ENCODE measurements at regions not wholly inside any gene's neighbourhood (a gene's known extent, or its start where the extent isn't known, plus 50 kb on each side); places are given as distances from the start of the nearest gene placed in this dataset.
"Not testable (repeated sequence)": the region's sequence is repeated elsewhere in the genome, so short reads cannot be mapped to it uniquely, and the experiment has no call there.

DNA sequence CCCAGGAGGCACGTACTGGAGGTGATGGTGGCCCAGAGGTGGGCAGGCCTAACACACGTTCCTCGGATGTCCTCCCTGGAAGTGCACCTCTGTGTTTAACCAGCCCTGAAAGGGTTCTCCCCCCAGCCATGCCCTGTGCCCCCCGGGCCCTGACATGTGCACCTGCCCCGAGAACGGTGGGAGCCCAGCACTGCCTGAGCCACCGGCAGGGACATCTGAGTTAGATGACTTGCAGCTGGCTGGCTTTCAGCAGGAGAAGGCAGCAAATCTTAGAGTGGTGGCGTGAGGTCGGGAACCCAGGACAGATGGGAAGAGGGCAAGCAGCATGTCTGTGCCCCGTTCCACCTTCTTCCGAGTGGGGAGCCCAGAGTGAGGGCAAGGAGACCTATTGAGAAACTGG, 291.8 kb downstream of the TCERG1L start:
- no peak for DNase-seq (ENCODE audit: low read depth)

DNA sequence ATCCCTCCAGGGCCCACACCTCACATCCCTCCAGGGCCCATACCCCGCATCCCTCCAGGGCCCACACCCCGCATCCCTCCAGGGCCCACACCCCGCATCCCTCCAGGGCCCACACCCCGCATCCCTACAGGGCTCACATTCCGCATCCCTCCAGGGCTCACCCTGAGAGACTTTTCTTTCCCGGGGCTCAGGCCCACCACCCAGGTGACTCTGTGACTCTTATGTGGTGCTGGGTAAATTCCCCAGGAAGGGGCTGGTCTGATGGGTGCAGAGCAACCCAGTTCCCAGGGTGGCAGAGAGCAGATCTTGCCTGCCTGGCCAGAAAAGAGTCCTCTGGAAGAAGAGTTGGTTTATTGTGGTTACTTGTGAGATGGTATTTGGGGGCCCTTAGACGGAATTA, 290.7 kb downstream of the TCERG1L start:
- no peak for DNase-seq (ENCODE audit: low read depth)

DNA sequence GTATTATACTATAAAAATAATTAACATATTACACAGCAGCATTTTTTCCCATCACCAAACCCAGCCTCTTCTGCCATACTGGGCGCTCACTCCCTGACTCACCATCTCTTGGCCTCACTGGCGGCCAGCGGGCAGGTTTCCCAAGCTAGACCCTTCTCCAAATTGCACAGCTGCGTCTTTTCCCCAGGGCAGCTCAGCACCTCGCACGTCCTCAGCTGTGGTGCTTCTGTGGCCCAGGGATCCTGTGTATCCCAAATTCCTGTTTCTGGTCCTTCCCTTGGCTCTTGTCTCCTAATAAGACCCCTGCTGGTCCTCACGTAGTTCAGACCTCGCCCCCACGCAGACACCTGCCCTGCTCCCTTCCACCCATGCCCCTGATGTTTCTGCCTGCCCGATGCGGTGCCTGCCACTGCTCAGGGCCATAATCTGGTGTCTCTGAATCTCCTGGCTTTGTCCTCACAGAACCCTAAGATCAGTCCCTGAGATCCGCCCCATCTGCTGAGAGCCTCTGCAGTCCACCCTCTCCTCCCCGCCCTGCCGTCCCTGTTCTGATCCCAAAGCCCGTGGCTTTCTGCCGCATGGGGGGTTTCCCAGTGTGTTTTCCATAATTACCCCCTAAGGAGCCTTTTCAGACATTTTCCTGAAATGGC, 290.1 kb downstream of the TCERG1L start:
- DNase-seq (ENCODE audit: low read depth), result no peak

DNA sequence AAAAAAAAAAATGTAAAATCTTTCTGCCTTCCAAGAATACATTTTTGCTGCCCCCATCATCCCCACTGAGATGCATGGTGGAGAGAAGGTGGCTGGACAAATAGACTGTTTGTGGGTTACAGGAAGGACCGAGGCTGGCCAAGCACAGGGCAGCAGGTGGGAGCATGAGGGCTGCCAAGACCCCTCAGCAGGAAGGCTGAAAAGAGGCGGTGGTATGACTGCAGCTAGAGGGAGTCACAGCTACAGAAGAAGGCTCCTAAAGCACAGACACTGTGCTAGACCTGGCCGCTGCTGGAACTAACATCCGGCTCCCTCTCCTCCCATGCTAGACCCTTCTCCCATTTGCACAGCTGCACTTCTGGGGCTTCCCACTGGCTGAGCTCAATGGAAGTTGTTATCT, 289.6 kb downstream of the TCERG1L start:
- DNase-seq (ENCODE audit: low read depth), result no peak

DNA sequence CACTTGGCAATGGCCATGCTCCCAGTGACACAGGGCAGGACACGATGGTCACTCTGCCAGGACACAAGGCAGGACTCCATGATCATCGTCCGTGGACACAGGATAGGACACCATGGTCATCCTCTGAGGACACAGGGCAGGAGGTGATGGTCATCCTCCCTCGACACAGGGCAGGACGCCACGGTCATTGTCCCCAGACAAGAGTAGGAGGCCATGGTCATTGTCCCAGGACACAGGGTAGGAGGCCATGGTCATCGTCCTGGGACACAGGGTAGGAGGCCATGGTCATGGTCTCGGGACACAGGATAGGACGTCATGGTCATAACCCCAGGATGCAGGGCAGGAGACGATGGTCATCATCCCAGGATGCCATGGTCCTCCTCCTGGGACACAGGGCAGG, 289.2 kb downstream of the TCERG1L start:
- DNase-seq (ENCODE audit: low read depth), result no peak

DNA sequence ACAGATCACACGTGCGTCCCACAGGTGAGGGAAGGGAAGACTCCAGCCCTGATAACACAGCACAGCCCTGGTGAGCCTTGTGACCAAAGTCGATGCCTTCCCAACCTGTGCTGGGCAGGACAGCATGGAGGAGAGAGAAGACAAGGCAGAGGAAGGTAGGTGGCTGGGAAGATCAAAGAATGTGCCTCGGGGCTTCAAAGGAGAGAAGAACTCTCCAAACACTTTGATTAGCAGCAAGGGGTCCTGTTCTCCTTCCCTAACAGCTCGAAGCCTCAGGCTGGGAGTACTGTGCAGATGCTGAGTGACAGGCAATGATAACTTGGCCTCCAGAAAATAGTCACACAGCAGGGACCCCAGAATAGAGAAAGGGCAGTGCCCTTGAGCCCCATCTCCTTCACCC, 288.5 kb downstream of the TCERG1L start:
- no peak for DNase-seq (ENCODE audit: low read depth)

DNA sequence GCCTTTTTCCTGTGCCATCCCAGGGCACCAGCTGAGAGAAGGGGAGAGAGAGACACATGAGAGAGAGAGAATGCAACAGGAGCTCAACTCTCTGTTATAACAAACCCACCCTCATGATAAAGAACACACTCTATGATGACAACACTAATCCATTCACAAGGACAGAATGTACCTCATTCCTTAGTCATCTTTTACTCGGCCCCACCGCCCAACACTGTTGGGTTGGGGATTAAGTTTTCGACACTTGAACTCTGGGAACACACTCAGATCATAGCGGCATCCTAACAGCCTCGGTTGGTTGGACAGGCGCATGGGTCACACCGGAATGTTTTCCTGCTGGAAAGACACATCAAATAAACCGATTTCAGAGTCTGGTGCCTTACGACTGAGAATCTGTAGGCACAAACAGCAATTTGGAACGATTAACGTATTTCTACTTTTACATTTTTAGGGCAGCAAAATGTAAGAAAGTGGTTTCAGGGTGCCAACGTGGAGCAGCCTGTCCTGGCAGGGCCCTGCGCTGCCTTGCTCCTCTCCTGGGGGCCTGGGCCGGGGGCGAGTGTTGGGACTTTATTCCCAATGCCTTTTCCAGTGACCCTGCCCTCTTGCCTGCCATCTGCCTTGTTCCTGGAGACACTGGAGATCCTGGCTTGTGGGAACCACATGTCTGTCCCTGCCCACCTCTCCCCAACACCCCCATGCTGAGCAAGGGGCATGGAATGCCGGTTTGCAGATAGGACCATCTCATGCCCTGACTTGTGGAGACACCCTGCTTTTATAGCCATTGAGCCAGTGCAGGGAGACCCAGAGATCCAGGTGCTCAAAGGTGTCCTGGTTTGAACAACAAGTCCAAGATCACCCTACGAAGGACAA, 287.0 kb downstream of the TCERG1L start:
- DNase-seq (ENCODE audit: low read depth), result no peak

DNA sequence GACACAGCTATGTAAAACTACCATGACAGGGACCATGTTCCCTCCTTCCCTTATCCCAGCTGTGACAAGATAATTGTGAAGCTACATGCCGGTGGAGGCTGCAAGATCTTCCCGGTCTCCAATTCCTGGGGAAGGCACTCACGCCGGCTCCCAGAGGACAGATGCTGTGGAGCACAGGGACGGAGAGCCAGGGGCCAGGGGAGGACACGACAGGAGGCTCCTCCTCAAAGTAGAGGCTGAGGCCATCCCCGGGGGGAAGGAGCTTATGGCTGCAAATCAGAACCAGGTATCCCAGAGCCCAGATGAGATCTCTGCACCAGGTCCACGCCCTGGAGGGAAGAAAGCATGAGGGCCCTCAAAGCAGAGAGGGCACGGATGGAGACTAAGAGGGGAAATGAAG, 286.2 kb downstream of the TCERG1L start:
- no peak for DNase-seq (ENCODE audit: low read depth)

DNA sequence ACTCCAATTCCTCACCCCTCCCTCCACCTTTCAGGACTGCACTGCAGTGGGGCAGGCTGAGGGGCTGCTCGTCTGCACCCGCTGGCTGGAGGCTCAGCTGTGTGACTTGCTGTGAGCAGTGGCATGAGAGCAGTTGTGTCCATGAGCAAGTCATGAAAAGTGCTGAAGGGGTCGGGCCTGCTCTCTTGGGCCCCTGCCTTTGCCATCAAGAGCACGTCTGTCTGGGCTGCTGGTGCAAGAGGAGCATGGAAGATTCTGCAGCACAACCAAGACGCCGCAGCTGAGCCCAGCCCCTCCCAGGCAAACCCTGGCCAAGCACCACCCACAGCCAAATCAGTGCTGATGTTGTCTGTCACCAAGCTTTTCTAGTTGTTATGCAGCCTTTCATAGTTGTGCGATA, 284.3 kb downstream of the TCERG1L start:
- DNase-seq (ENCODE audit: low read depth), result no peak

DNA sequence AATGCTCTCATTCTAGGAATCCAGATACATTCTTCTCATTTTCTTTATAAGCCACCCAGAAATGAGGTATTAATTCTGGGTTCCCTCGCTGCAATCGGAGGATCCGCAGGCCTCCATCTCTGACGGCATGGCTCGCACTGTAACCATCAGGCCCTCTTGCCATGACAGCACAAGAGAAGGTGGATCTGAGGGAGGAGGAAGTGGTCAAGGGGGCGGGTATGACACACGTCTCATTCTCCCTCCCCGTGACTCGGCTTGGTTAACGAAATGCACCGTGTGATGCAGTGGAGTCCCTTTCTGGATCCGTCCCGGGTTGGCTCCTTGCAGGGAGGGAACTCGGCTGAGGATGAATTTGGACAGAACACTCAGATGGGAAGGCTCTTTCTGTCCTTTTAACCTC, 280.2 kb downstream of the TCERG1L start:
- DNase-seq (ENCODE audit: low read depth), result no peak

DNA sequence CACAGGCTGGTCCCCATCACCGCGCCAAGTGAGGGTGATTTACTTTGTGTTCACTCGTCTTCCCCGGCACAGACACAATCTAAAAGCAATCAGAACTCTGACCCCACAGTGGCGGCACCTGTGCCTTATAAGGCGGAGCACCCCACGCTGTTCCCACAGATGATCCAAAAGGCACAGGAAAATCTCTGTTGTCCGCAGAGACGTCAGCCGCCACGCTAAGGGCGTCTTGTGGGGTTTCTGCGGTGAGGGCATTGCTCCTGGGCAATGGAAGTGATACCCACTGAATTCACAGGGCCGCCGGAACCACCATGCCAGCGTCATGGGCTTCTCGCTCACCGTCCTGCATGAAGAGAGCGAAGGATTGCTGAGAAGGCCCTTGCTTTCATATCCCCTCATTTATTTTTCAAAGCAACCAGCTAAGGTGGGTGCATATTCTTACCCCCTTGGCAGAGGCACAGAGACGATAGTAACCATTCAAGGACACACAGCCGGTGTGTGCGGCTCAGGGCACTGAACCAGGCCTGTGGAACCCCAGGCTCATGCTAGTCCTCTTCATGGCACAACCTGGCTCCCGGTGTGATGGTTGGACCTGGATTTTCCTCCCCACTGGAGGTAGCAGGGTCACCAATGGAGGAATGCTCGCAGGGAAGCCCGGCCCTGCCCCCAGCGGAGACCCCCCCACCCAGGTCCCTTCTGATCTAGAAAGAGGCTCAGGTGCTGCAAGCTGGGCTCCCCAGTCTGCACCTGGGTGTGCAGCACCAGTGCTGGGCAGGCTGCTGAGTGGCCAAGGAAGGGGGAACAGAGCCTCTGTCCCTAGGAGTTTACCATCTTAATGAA, 279.0 kb downstream of the TCERG1L start:
- DNase-seq (ENCODE audit: low read depth), result no peak

DNA sequence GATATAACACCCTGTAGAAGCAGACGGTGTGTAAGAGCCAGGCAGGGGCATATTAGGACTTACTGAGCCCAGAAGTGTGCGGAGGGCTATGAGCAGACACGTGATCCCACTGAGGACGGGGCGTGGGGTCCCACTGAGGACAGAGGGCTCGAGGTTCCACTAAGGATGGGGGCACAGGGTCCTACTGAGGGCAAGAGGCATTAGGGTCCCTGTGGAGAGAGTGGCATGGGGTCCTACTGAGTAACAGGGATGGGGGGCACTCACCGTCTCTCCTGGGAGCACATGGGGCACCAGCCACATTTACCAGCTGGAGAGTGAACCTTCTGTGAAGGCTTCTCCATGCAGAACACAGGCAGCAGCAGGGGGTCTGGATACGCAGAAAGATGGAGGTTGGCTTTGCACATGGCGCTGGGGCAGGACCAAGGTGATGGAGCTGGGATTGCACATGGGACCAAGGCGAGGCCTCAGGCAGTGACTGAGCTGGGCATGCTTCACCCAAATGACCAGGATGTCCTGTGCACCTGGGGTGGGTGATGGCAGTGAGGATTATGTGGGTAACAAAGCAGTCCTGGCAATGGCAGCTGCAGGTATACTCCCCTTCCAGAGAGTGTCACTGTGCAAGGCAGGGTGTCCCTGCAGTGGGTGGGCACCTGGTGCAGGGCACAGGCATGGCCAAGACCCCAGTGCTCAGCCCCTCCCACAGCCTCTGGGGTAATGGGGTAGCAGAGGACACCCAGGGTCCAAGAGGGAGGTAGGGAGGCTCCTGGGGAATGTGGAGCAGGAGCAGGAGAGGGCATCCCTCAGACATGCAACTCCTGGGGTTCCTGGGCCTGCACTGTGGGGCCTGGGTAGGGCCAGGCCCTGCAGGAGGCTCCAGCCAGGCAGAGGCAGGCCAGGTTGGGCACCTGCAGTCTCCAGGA, 278.1 kb downstream of the TCERG1L start:
- DNase-seq (ENCODE audit: low read depth), result no peak

DNA sequence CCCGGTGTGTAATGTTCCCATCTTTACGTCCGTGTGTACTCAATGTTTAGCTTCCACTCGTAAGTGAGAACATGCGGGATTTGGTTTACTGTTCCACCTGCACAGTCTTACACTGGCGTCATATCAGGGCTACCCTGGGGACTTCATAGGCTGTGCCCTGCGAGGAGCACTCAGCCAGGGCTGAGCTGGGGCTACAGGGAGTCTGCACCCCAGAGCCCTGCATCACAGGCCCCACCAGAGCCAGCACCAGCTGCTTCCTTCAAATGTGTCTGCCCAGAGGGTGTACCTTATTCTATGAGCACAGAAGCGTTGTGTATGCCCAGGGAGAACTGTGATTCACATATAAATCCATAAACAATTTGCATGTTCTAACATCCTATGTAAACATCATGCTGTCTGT, 277.1 kb downstream of the TCERG1L start:
- DNase-seq (ENCODE audit: low read depth), result no peak

DNA sequence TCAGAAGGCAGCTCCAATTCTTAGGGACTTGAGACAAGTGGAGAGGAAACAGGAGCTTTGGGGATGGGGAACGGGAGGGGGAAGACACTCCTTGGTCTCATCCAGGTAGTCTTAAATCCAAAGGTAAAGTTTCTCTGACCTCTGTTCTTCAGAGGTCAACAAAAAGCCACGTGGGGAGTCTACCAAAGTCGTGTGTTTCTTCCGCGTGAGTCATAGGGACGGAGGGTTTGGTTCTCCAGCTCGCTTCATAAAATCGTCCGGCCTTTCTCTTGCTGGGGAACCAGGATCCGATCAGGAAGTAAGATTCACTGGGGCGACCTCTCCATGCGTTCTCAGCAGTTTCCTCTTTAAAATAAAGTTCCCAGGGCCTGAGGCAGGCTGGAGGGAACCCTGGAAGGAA, 275.7 kb downstream of the TCERG1L start:
- peak; percentile 3 for DNase-seq (ENCODE audit: low read depth)

DNA sequence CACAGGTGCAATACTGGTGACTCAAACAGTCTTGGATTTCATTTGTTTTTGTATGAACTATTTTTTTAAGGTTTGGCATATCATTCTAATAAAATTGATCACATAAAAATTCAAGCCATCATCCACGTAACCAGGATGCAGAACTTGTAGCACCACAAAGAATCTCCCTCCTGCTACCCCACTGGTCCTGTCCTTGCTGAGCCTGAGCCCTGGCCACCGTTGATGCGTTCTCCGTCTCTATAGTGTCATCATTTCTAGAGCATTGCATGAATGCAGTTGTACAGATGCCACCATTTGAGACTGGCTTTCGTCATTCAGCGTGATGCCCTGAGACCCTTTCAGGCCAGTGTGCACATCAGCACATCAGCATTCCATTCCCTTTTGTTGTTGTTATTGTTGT, 273.5 kb downstream of the TCERG1L start:
- no peak for DNase-seq (ENCODE audit: low read depth)

DNA sequence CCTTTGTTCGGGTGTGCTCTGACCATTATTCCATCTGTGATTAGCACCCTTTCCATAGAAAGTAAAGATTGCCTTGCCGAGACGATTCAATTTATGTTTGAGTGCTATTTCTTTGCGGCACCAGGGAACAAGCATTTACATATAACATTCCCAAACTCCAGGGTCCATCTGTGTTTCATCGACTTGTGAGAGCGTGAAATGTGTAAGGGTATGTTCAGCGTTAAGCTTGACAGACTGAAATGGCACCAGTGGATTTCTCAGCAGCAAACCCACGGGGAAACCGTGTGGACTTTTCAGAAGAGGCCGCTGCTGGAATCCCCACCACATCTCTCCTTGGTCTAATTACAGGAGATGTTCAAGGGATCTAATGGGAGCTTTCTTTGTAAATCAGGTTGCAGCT, 270.5 kb downstream of the TCERG1L start:
- no peak for DNase-seq (ENCODE audit: low read depth)

DNA sequence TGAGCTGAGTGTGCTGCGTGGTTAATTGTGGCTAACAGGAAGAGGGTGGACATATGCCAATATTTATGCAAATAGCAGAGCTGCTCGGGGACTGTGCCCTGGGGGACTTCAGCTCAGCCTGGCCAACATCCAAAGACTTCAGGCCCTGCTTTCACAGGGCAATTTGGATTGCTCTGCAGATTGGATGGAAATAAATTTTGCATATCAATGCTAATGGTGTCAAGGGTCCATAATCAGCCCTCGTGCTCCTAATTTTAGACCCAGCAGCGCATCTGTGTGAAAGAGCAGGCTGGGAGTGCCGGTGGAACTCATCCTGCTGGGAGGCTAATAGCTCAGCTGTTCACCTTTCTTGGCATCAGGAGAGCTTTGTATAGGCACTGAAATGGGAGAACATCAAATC, 270.1 kb downstream of the TCERG1L start:
- no peak for DNase-seq (ENCODE audit: low read depth)

DNA sequence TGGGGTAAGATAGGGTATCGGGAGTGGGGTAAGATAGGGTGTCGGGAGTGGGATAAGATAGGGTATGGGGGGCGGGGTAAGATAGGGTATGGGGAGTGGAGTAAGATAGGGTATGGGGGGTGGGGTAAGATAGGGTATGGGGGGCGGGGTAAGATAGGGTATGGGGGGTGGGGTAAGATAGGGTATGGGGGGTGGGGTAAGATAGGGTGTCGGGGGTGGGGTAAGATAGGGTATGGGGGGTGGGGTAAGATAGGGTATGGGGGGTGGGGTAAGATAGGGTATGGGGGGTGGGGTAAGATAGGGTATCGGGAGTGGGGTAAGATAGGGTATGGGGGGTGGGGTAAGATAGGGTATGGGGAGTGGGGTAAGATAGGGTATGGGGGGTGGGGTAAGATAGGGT, 269.5 kb downstream of the TCERG1L start:
- DNase-seq (ENCODE audit: low read depth), result not testable (repeated sequence)
